NB4 (cell line): ENCODE measurements at regions not wholly inside any gene's neighbourhood (a gene's known extent, or its start where the extent isn't known, plus 50 kb on each side); places are given as distances from the start of the nearest gene placed in this dataset.

ENCODE experiments used
- CTCF ChIP-seq: IDR thresholded peaks from one replicate; pipeline ENCODE4 v1.5.1; 2012; ENCODE audit warnings: low read depth, low read length
- MYC ChIP-seq: IDR thresholded peaks from 2 replicates; pipeline ENCODE4 v1.6.1; 2011; ENCODE audit warnings: low read depth, low read length
- POLR2A ChIP-seq: IDR thresholded peaks from 2 replicates; pipeline ENCODE4 v1.6.1; 2011; ENCODE audit warnings: mild to moderate bottlenecking; ENCODE audit not compliant: insufficient read length; ENCODE audit errors: extremely low read depth
- TF ChIP-seq, protein P1 (sequence below): IDR thresholded peaks from 2 replicates; pipeline ENCODE4 v1.6.1; 2011; ENCODE audit warnings: low read depth, low read length

GRCh38 chr5:73327908-73328455, 120.6 kb downstream of the FOXD1 start:
- TF ChIP-seq POLR2A (no peak), CTCF (no peak), MYC (no peak)
- TF ChIP-seq, protein P1, sequence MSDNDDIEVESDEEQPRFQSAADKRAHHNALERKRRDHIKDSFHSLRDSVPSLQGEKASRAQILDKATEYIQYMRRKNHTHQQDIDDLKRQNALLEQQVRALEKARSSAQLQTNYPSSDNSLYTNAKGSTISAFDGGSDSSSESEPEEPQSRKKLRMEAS, result no peak
